Mucosa of descending colon (tissue), 3 donors: ENCODE measurements at regions not wholly inside any gene's neighbourhood (a gene's known extent, or its start where the extent isn't known, plus 50 kb on each side); places are given as distances from the start of the nearest gene placed in this dataset.

Source experiments
- ATAC-seq: fragments of 200-7000 bp; cut with Tn5 transposase; one replicate; pipeline ENCODE4 v1.9.1; 2020; ENCODE audit warnings: mild to moderate bottlenecking, moderate library complexity
- DNase-seq, 3 donors: peaks; one replicate each; pipeline ENCODE4 v3.0.0-alpha.2; 2020
- H3K36me3 ChIP-seq: fragments of 200-600 bp; one replicate; pipeline ENCODE4 v1.8.0; 2021; ENCODE audit warnings: low read depth, mild to moderate bottlenecking
- H3K4me1 ChIP-seq: fragments of 200-600 bp; one replicate; pipeline ENCODE4 v1.8.0; 2021; ENCODE audit warnings: low read depth, mild to moderate bottlenecking
- H3K4me3 ChIP-seq: fragments of 200-600 bp; one replicate; pipeline ENCODE4 v1.8.0; 2021; ENCODE audit warnings: mild to moderate bottlenecking
- H3K9me3 ChIP-seq: fragments of 200-600 bp; one replicate; pipeline ENCODE4 v1.8.0; 2021; ENCODE audit warnings: mild to moderate bottlenecking
- CTCF ChIP-seq: fragments of 200-600 bp; IDR thresholded peaks from one replicate; pipeline ENCODE4 v1.8.0; 2022; ENCODE audit warnings: antibody characterized with exemption, mild to moderate bottlenecking
- intact Hi-C, 2 donors: fragments of 100-400 bp; cut with DNase I in 1 of 2; cut with micrococcal nuclease in 1 of 2; formaldehyde crosslinking; loops; one replicate each; pipeline versions ENCODE4 v1.11.0 to v1.11.1; 2022; cut with DNase I, micrococcal nuclease
- donor health status: DM: no; HTN: no; CAD: no; lungs with moderate emphysema.
- donor health status: DM: no; HTN: no; CAD: no.
- donor health status: DM: no; HTN: yes; CAD: no.

- ATAC-seq (no peak), DNase-seq (no peak)
- Histone ChIP-seq H3K9me3 (no peaks in the 10 kb centered on the region), H3K4me3 (no peak overlapping the region), H3K36me3 (no peaks in the 10 kb centered on the region), H3K4me1 (no peaks in the 10 kb centered on the region)
- intact Hi-C loops = no loop called here
- no peak for TF ChIP-seq CTCF
Observed at GRCh38 chr7:36086571-36086970, 66.5 kb upstream of the EEPD1 start.

- Histone ChIP-seq H3K9me3 (no peaks in the 10 kb centered on the region), H3K36me3 (no peaks in the 10 kb centered on the region), H3K4me1 (no peaks in the 10 kb centered on the region), H3K4me3 (no peak overlapping the region)
- no peak for TF ChIP-seq CTCF
- ATAC-seq (no peak), DNase-seq (no peak)
- intact Hi-C loops = no loop called here
Observed at GRCh38 chr7:36088553-36088952, 64.5 kb upstream of the EEPD1 start.

GRCh38 chr7:36088966-36089365 lies 64.1 kb upstream of the EEPD1 start:
- intact Hi-C loops = no loop called here
- no peaks in the 10 kb centered on the region for H3K36me3 ChIP-seq
- no peak for TF ChIP-seq CTCF
- H3K4me1 ChIP-seq = no peaks in the 10 kb centered on the region
- no peaks in the 10 kb centered on the region for H3K9me3 ChIP-seq
- DNase-seq (no peak), ATAC-seq (no peak)
- no peak overlapping the region for H3K4me3 ChIP-seq

GRCh38 chr7:36090976-36091873 lies 61.8 kb upstream of the EEPD1 start:
- H3K4me3 ChIP-seq = no peak overlapping the region
- no peaks in the 10 kb centered on the region for H3K4me1 ChIP-seq
- TF ChIP-seq CTCF = no peak
- H3K36me3 ChIP-seq = no peaks in the 10 kb centered on the region
- ATAC-seq (no peak), DNase-seq (no peak)
- intact Hi-C loops = no loop called here
- H3K9me3 ChIP-seq = no peaks in the 10 kb centered on the region

GRCh38 chr7:36091874-36092176 lies 61.2 kb upstream of the EEPD1 start:
- no peak for TF ChIP-seq CTCF
- intact Hi-C loops = no loop called here
- Histone ChIP-seq H3K4me1 (no peaks in the 10 kb centered on the region), H3K36me3 (no peaks in the 10 kb centered on the region), H3K9me3 (no peaks in the 10 kb centered on the region), H3K4me3 (no peak overlapping the region)
- DNase-seq = no peak
- ATAC-seq = no peak
